ENCODE measurements at regions not wholly inside any gene's neighbourhood (a gene's known extent, or its start where the extent isn't known, plus 50 kb on each side); places are given as distances from the start of the nearest gene placed in this dataset.
"Not testable (repeated sequence)": the region's sequence is repeated elsewhere in the genome, so short reads cannot be mapped to it uniquely, and the experiment has no call there.

DNA sequence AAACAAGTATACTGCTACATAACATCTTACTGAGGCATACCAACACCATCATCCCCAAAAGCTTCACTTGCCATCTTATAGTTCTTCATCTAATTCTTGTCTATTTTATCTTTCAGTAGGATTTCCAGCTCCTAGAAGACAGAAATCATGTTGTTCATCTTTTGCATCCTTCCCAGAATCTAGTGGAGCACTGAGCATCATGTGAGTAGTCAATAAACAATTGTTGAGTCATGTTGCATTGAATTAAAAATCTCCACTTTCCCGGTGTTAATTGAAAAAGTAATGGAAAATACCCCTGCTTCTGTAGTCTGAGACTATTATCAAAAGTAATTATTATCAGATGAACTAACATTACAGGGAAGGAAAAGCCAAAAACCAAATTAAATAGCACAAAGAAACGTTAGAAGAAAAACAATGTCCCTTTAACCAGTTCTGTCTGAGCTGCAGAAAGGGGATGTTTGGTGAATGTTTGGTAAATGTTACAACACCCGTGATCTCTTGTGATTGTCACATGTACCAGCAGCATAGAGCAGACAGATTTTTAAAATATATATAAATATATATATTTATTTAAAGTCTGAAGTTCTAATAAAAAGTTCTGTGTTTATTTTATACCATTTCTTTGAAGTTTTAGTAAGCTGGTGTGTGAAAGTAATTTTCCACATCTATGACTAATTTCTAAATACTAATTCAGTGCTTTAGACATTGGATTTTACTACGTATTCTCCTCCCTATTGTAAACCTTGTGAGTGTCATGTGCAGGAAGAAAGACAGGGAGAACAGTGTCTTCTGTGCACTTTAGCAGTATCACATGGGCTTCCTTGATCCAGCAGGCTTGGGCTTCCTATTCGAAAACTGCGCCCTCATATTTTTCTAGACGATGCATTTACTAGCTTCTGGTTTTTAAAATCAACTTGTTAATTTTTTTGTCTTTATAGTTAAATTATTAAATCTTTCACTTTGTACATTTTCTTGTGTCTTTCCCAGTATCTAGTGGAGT lies 85.6 kb downstream of the RAP2B start:
- TF ChIP-seq EZH2 (IDR thresholded peaks at IDR 0.05; ENCODE audit: borderline replicate concordance) (no peak), EZH2phosphoT487 (IDR thresholded peaks at IDR 0.05; ENCODE audit: low read depth, severe bottlenecking, unreplicated experiment) (no peak)
- TF ChIP-seq, protein P1, sequence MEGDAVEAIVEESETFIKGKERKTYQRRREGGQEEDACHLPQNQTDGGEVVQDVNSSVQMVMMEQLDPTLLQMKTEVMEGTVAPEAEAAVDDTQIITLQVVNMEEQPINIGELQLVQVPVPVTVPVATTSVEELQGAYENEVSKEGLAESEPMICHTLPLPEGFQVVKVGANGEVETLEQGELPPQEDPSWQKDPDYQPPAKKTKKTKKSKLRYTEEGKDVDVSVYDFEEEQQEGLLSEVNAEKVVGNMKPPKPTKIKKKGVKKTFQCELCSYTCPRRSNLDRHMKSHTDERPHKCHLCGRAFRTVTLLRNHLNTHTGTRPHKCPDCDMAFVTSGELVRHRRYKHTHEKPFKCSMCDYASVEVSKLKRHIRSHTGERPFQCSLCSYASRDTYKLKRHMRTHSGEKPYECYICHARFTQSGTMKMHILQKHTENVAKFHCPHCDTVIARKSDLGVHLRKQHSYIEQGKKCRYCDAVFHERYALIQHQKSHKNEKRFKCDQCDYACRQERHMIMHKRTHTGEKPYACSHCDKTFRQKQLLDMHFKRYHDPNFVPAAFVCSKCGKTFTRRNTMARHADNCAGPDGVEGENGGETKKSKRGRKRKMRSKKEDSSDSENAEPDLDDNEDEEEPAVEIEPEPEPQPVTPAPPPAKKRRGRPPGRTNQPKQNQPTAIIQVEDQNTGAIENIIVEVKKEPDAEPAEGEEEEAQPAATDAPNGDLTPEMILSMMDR (IDR thresholded peaks at IDR 0.05; ENCODE audit: poor library complexity), result no peak
- Histone ChIP-seq H2AFZ (no peak overlapping the region), H3K4me2 (no peak overlapping the region)

DNA sequence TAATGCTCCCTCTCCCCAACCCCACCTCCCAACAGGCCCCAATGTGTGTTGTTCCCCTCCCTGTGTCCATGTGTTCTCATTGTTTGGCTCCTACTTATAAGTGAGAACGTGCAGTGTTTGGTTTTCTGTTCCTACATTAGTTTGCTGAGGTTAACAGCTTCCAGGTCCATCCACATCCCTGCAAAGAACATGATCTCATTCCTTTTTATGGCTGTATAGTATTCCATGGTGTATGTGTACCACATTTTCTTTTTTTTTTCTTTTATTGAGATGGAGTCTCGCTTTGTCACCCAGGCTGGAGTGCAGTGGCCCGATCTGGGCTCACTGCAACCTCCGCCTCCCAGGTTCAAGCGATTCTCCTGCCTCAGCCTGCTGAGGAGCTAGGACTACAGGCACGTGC lies 86.8 kb downstream of the RAP2B start:
- not testable (repeated sequence) for H3K79me2 ChIP-seq; H3K4me2 ChIP-seq; H3K9me3 ChIP-seq (ENCODE audit: low read depth); H3K27me3 ChIP-seq; H2AFZ ChIP-seq; H3K4me1 ChIP-seq (ENCODE audit: insufficient read depth); H3K9me2 ChIP-seq (replicated peaks; ENCODE audit: insufficient read depth); DNase-seq (ENCODE audit: low spot score); H3K27ac ChIP-seq; H3K36me3 ChIP-seq (replicated peaks; ENCODE audit: insufficient read depth, low read depth); H4K20me1 ChIP-seq (ENCODE audit: insufficient read depth, poor library complexity, severe bottlenecking); H3K4me3 ChIP-seq
- 96% methylated on average over 6 of the region's 6 CpGs for WGBS (ENCODE audit: low lambda C conversion rate, missing lambda C conversion rate)

More for the DNA sequence above, 85.6 kb downstream of the RAP2B start:
- H3K9me2 ChIP-seq (replicated peaks; ENCODE audit: insufficient read depth), result no peaks in the 10 kb centered on the region
- H3K4me1 ChIP-seq (ENCODE audit: insufficient read depth), result peaks cover 2% of the 10 kb centered on the region
- peak overlapping the region; percentile 28 for H3K27ac ChIP-seq
- no peaks in the 10 kb centered on the region for H3K36me3 ChIP-seq (replicated peaks; ENCODE audit: insufficient read depth, low read depth)
- no peaks in the 10 kb centered on the region for H3K9me3 ChIP-seq (ENCODE audit: low read depth)
- 65% methylated on average over 7 of the region's 7 CpGs for WGBS (ENCODE audit: low lambda C conversion rate, missing lambda C conversion rate)
- no peak overlapping the region for H3K4me3 ChIP-seq
- H3K79me2 ChIP-seq, result no peaks in the 10 kb centered on the region
- no peaks in the 10 kb centered on the region for H4K20me1 ChIP-seq (ENCODE audit: insufficient read depth, poor library complexity, severe bottlenecking)
- no peak for DNase-seq (ENCODE audit: low spot score)
- no peaks in the 10 kb centered on the region for H3K27me3 ChIP-seq

GRCh38 chr3:153249906-153250305 lies 87.9 kb downstream of the RAP2B start:
- WGBS (ENCODE audit: low lambda C conversion rate, missing lambda C conversion rate), result 94% methylated on average over 2 of the region's 2 CpGs
- H4K20me1 ChIP-seq (ENCODE audit: insufficient read depth, poor library complexity, severe bottlenecking), result no peaks in the 10 kb centered on the region
- H3K4me1 ChIP-seq (ENCODE audit: insufficient read depth), result peaks cover 2% of the 10 kb centered on the region
- no peak overlapping the region for H3K4me3 ChIP-seq
- no peak overlapping the region for H2AFZ ChIP-seq
- TF ChIP-seq EZH2 (IDR thresholded peaks at IDR 0.05; ENCODE audit: borderline replicate concordance), result no peak
- TF ChIP-seq, protein P1 (IDR thresholded peaks at IDR 0.05; ENCODE audit: poor library complexity), result no peak
- no peak for TF ChIP-seq EZH2phosphoT487 (IDR thresholded peaks at IDR 0.05; ENCODE audit: low read depth, severe bottlenecking, unreplicated experiment)
- no peaks in the 10 kb centered on the region for H3K36me3 ChIP-seq (replicated peaks; ENCODE audit: insufficient read depth, low read depth)
- no peak overlapping the region for H3K4me2 ChIP-seq
- H3K9me2 ChIP-seq (replicated peaks; ENCODE audit: insufficient read depth), result no peaks in the 10 kb centered on the region
- H3K79me2 ChIP-seq, result no peaks in the 10 kb centered on the region
- no peak overlapping the region for H3K27ac ChIP-seq
- no peaks in the 10 kb centered on the region for H3K27me3 ChIP-seq
- no peak for DNase-seq (ENCODE audit: low spot score)
- no peaks in the 10 kb centered on the region for H3K9me3 ChIP-seq (ENCODE audit: low read depth)

- H3K9me2 ChIP-seq (replicated peaks; ENCODE audit: insufficient read depth), result no peaks in the 10 kb centered on the region
- no peak overlapping the region for H3K27ac ChIP-seq
- no peak for DNase-seq (ENCODE audit: low spot score)
These were observed 88.4 kb downstream of the RAP2B start for GRCh38 chr3:153250446-153250845.

More at GRCh38 chr3:153250446-153250845, 88.4 kb downstream of the RAP2B start:
- Histone ChIP-seq H3K4me3 (no peak overlapping the region), H3K4me2 (no peak overlapping the region), H3K79me2 (no peaks in the 10 kb centered on the region), H4K20me1 (ENCODE audit: insufficient read depth, poor library complexity, severe bottlenecking) (no peaks in the 10 kb centered on the region), H2AFZ (no peak overlapping the region), H3K27me3 (no peaks in the 10 kb centered on the region), H3K9me3 (ENCODE audit: low read depth) (no peaks in the 10 kb centered on the region), H3K36me3 (replicated peaks; ENCODE audit: insufficient read depth, low read depth) (no peaks in the 10 kb centered on the region), H3K4me1 (ENCODE audit: insufficient read depth) (peaks cover 2% of the 10 kb centered on the region)
- WGBS (ENCODE audit: low lambda C conversion rate, missing lambda C conversion rate), result 76% methylated on average over 2 of the region's 2 CpGs
- no peak for TF ChIP-seq EZH2phosphoT487 (IDR thresholded peaks at IDR 0.05; ENCODE audit: low read depth, severe bottlenecking, unreplicated experiment)
- TF ChIP-seq, protein P1 (IDR thresholded peaks at IDR 0.05; ENCODE audit: poor library complexity), result no peak
- TF ChIP-seq EZH2 (IDR thresholded peaks at IDR 0.05; ENCODE audit: borderline replicate concordance), result no peak
